HG02852 (cell line): ENCODE measurements at regions not wholly inside any gene's neighbourhood (a gene's known extent, or its start where the extent isn't known, plus 50 kb on each side); places are given as distances from the start of the nearest gene placed in this dataset.
"Not testable (repeated sequence)": the region's sequence is repeated elsewhere in the genome, so short reads cannot be mapped to it uniquely, and the experiment has no call there.

ENCODE experiments used
- ATAC-seq: cut with Tn5 transposase; IDR thresholded peaks from one replicate; pipeline ENCODE4 v1.9.1; 2021; ENCODE audit warnings: mild to moderate bottlenecking, moderate library complexity; ENCODE audit not compliant: unreplicated experiment

GRCh38 chr1:149352205-149352604, 122.6 kb upstream of the NBPF19 start:
- ATAC-seq: not testable (repeated sequence)

GRCh38 chr1:149354579-149354978, 120.3 kb upstream of the NBPF19 start:
- ATAC-seq: not testable (repeated sequence)

- not testable (repeated sequence) for ATAC-seq
Observed at GRCh38 chr1:149355748-149356147, 119.1 kb upstream of the NBPF19 start.

GRCh38 chr1:149356152-149356551, 118.7 kb upstream of the NBPF19 start:
- not testable (repeated sequence) for ATAC-seq

- not testable (repeated sequence) for ATAC-seq
Observed at GRCh38 chr1:149360351-149360750, 114.5 kb upstream of the NBPF19 start.

- ATAC-seq: not testable (repeated sequence)
Observed at GRCh38 chr1:149361310-149361709, 113.5 kb upstream of the NBPF19 start.

- ATAC-seq: not testable (repeated sequence)
Observed at GRCh38 chr1:149364188-149364981, 110.5 kb upstream of the NBPF19 start.

GRCh38 chr1:149366402-149366801, 108.4 kb upstream of the NBPF19 start:
- not testable (repeated sequence) for ATAC-seq

GRCh38 chr1:149367472-149368044, 107.3 kb upstream of the NBPF19 start:
- ATAC-seq: not testable (repeated sequence)

- not testable (repeated sequence) for ATAC-seq
Observed at GRCh38 chr1:149368337-149368736, 106.5 kb upstream of the NBPF19 start.

- ATAC-seq: not testable (repeated sequence)
Observed at GRCh38 chr1:149369081-149369480, 105.8 kb upstream of the NBPF19 start.

- not testable (repeated sequence) for ATAC-seq
Observed at GRCh38 chr1:149371955-149372354, 102.9 kb upstream of the NBPF19 start.

- not testable (repeated sequence) for ATAC-seq
Observed at GRCh38 chr1:149378462-149378861, 96.4 kb upstream of the NBPF19 start.

- not testable (repeated sequence) for ATAC-seq
Observed at GRCh38 chr1:149390173-149390926, 84.5 kb upstream of the NBPF19 start.

GRCh38 chr1:149390931-149391330, 83.9 kb upstream of the NBPF19 start:
- ATAC-seq: not testable (repeated sequence)

GRCh38 chr1:149395802-149396201, 79.0 kb upstream of the NBPF19 start:
- ATAC-seq: not testable (repeated sequence)

- ATAC-seq: not testable (repeated sequence)
Observed at GRCh38 chr1:149398527-149398926, 76.3 kb upstream of the NBPF19 start.

GRCh38 chr1:149408404-149408803, 66.4 kb upstream of the NBPF19 start:
- not testable (repeated sequence) for ATAC-seq

- ATAC-seq: not testable (repeated sequence)
Observed at GRCh38 chr1:149415373-149415772, 59.5 kb upstream of the NBPF19 start.

- ATAC-seq: not testable (repeated sequence)
Observed at GRCh38 chr1:149418782-149419181, 56.1 kb upstream of the NBPF19 start.

- ATAC-seq: not testable (repeated sequence)
Observed at GRCh38 chr1:149423122-149423521, 51.7 kb upstream of the NBPF19 start.
